NCI-H1417 (cell line): ENCODE measurements at regions not wholly inside any gene's neighbourhood (a gene's known extent, or its start where the extent isn't known, plus 50 kb on each side); places are given as distances from the start of the nearest gene placed in this dataset.

Experiments
- DNase-seq, 3 experiments: peaks; one replicate each; lab custom pipeline; 2025; lab: John Stamatoyannopoulos, UW

DNA sequence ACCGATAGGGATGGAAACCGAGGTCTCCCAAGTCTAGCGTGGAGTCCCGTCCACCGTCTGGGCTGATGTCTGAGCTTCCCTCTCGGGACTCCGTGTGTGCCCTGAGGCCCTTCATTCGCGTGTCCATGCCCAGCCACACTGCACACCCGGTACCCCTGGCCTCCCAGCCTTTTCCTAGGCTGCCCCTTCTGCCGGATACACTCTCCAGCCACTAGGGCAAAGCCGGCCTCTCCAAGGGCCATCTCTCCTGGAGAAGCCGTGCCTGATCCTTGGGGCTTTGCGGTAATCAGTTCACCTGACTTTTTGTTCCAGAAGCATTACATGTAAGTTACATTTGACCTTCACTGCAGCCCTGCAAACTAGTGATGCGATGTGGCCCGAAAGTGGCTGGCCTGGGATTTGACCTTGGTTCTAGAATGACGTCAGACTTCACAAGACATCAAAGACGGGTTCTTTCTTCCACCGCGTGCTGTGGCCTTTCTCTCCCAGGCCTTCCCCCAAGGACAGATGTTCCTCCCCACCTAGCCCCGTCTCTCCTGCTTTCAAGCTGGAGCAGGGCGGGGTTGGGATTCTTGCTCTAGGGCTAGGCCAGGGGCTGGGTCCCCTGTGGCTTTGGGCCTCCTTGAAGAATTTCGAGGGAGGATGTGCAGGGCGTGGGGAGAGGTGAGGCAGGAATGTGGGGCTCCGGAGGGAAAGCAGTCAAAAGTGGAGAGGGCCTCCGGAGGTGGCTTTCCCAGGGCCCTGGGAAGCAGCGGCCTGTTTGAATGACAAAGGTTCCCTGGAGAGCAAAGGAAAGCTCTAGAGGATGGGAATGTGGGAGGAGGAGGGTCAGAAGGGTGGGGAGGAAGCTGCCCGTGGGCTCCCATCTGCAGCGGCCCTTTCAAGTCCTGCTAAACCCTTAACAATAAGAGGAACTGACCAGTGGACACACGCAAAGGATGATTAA, 49.7 kb upstream of the SLC2A1 start:
- DNase-seq, result no peak
